Nephron progenitor cell (in vitro differentiated cells): ENCODE measurements at regions not wholly inside any gene's neighbourhood (a gene's known extent, or its start where the extent isn't known, plus 50 kb on each side); places are given as distances from the start of the nearest gene placed in this dataset.
"Not testable (repeated sequence)": the region's sequence is repeated elsewhere in the genome, so short reads cannot be mapped to it uniquely, and the experiment has no call there.

Experiments used
- DNase-seq: peaks from one replicate; pipeline ENCODE4 v3.0.0; 2021
- H3K27ac Mint-ChIP-seq: 2 replicates; pipeline ENCODE4 v1.8.0; 2021; ENCODE audit warnings: mild to moderate bottlenecking, moderate library complexity, mixed read lengths
- H3K27me3 Mint-ChIP-seq: 2 replicates; pipeline ENCODE4 v1.8.0; 2021; ENCODE audit warnings: mild to moderate bottlenecking, low read depth, mixed read lengths; ENCODE audit not compliant: poor library complexity
- H3K36me3 Mint-ChIP-seq: 2 replicates; pipeline ENCODE4 v1.8.0; 2021; ENCODE audit warnings: low read depth, mixed read lengths
- H3K4me1 Mint-ChIP-seq: 2 replicates; pipeline ENCODE4 v1.8.0; 2021; ENCODE audit warnings: mixed read lengths
- H3K4me3 Mint-ChIP-seq: 2 replicates; pipeline ENCODE4 v1.8.0; 2021; ENCODE audit warnings: mild to moderate bottlenecking, moderate library complexity, mixed read lengths
- H3K9me3 Mint-ChIP-seq: 2 replicates; pipeline ENCODE4 v1.8.0; 2021; ENCODE audit warnings: mild to moderate bottlenecking, moderate library complexity, mixed read lengths
- CTCF ChIP-seq: fragments of 200-600 bp; sonication (generic); IDR thresholded peaks from 2 replicates; pipeline ENCODE4 v1.5.0; 2021; ENCODE audit warnings: antibody characterized with exemption

- no peaks in the 10 kb centered on the region for H3K36me3 Mint-ChIP-seq
- H3K4me1 Mint-ChIP-seq, result no peaks in the 10 kb centered on the region
- no peak overlapping the region for H3K27ac Mint-ChIP-seq
- H3K4me3 Mint-ChIP-seq, result no peak overlapping the region
- DNase-seq, result no peak
- H3K27me3 Mint-ChIP-seq, result no peaks in the 10 kb centered on the region
- H3K9me3 Mint-ChIP-seq, result peaks cover 8% of the 10 kb centered on the region
- TF ChIP-seq CTCF, result no peak
Measured at GRCh38 chr2:59333007-59333406, 1091.9 kb upstream of the FANCL start.

- DNase-seq, H3K27ac Mint-ChIP-seq, H3K4me3 Mint-ChIP-seq, H3K36me3 Mint-ChIP-seq, H3K4me1 Mint-ChIP-seq, H3K27me3 Mint-ChIP-seq: not testable (repeated sequence)
- peaks cover 20% of the 10 kb centered on the region for H3K9me3 Mint-ChIP-seq
Measured at GRCh38 chr2:59326581-59327365, 1085.6 kb upstream of the FANCL start.

GRCh38 chr2:59322870-59323269, 1081.7 kb upstream of the FANCL start:
- Mint-ChIP-seq H3K4me3 (no peak overlapping the region), H3K9me3 (peaks cover 14% of the 10 kb centered on the region), H3K4me1 (no peaks in the 10 kb centered on the region), H3K27ac (no peak overlapping the region), H3K27me3 (peaks cover 5% of the 10 kb centered on the region), H3K36me3 (peaks cover 5% of the 10 kb centered on the region)
- no peak for DNase-seq
- no peak for TF ChIP-seq CTCF

- Mint-ChIP-seq H3K4me1 (no peaks in the 10 kb centered on the region), H3K36me3 (peaks cover 5% of the 10 kb centered on the region), H3K9me3 (peaks cover 7% of the 10 kb centered on the region), H3K4me3 (no peak overlapping the region), H3K27ac (no peak overlapping the region), H3K27me3 (peaks cover 5% of the 10 kb centered on the region)
- DNase-seq, result no peak
- TF ChIP-seq CTCF, result no peak
Measured at GRCh38 chr2:59322005-59322404, 1080.9 kb upstream of the FANCL start.

- Mint-ChIP-seq H3K4me1 (peaks cover 9% of the 10 kb centered on the region), H3K27me3 (no peaks in the 10 kb centered on the region), H3K9me3 (no peaks in the 10 kb centered on the region), H3K36me3 (no peaks in the 10 kb centered on the region), H3K4me3 (no peak overlapping the region), H3K27ac (no peak overlapping the region)
- TF ChIP-seq CTCF, result no peak
- DNase-seq, result no peak
Measured at GRCh38 chr2:59314031-59314766, 1073.1 kb upstream of the FANCL start.

- DNase-seq, result no peak
- Mint-ChIP-seq H3K27ac (no peak overlapping the region), H3K4me3 (no peak overlapping the region), H3K27me3 (no peaks in the 10 kb centered on the region), H3K9me3 (no peaks in the 10 kb centered on the region), H3K4me1 (peaks cover 9% of the 10 kb centered on the region), H3K36me3 (no peaks in the 10 kb centered on the region)
- no peak for TF ChIP-seq CTCF
Measured at GRCh38 chr2:59312967-59313940, 1072.1 kb upstream of the FANCL start.
